ENCODE measurements at regions not wholly inside any gene's neighbourhood (a gene's known extent, or its start where the extent isn't known, plus 50 kb on each side); places are given as distances from the start of the nearest gene placed in this dataset.

DNA sequence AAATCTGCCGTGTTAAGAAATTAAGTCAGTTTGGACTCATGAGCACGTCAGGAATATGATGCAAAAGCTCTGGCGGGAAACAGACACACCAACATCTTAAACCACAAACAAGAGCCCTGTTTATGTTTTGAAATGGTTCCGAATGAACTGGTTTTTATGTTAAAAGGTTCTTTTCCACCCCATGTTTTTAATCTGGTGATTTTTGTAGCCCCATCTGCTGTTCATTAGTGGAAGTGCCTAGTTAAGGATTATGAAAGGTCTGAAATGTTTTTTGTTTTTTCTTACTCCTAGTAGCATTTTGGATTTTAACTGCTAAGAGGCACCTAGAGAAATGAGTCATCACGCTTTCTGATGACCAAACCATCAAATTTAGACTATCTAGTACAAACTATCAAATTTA, 404.1 kb upstream of the MKI67 start:
- TF ChIP-seq, protein P1, sequence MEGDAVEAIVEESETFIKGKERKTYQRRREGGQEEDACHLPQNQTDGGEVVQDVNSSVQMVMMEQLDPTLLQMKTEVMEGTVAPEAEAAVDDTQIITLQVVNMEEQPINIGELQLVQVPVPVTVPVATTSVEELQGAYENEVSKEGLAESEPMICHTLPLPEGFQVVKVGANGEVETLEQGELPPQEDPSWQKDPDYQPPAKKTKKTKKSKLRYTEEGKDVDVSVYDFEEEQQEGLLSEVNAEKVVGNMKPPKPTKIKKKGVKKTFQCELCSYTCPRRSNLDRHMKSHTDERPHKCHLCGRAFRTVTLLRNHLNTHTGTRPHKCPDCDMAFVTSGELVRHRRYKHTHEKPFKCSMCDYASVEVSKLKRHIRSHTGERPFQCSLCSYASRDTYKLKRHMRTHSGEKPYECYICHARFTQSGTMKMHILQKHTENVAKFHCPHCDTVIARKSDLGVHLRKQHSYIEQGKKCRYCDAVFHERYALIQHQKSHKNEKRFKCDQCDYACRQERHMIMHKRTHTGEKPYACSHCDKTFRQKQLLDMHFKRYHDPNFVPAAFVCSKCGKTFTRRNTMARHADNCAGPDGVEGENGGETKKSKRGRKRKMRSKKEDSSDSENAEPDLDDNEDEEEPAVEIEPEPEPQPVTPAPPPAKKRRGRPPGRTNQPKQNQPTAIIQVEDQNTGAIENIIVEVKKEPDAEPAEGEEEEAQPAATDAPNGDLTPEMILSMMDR (IDR thresholded peaks at IDR 0.05; ENCODE audit: low read depth, low read length, missing control alignments): no peak
- DNase-seq (ENCODE audit: extremely low read depth, low read depth): no peak
- H3K4me3 ChIP-seq (replicated peaks; ENCODE audit: low read depth, low read length): no peak overlapping the region

DNA sequence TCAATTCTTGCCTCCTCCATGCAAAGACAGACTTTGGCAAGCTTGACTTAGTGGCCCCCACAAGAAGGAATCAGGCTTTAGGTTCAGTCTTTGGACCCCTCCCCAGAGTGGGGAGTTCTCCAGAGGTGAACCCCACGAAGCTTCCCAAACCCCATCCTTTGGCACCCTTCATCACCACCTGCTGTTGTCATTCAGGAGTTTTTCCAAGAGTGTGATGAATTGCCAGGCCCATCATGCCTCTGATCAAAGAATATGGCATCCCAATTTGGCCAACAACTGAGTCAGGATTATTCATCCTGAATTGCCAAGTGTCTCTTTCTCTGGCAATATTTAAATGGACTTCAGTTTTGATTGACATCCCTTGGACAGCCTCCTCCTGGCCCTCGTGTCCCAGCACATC, 404.7 kb upstream of the MKI67 start:
- no peak overlapping the region for H3K4me3 ChIP-seq (replicated peaks; ENCODE audit: low read depth, low read length)
- no peak for DNase-seq (ENCODE audit: extremely low read depth, low read depth)
- TF ChIP-seq, protein P1 (IDR thresholded peaks at IDR 0.05; ENCODE audit: low read depth, low read length, missing control alignments): no peak

DNA sequence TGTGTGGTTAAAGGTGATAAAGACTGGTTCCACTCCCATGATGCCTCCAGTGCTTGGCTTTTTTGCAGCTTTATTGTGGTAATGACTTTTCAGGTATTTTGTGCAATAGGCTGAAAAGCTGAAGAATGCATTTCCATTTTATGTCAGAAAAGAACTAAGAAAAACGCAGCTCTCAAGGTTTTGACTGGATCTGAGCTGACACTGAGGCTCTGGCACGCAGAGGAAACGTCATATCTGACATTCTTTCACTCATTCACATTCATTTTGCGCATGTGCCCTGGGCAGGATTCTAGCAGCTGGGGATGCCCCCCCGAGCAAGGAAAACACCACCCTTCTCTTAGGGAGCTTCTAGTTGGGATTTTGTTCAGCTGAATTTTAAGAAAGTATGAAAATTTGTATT, 408.5 kb upstream of the MKI67 start:
- TF ChIP-seq, protein P1 (IDR thresholded peaks at IDR 0.05; ENCODE audit: low read depth, low read length, missing control alignments): no peak
- no peak for DNase-seq (ENCODE audit: extremely low read depth, low read depth)
- H3K4me3 ChIP-seq (replicated peaks; ENCODE audit: low read depth, low read length): no peak overlapping the region

DNA sequence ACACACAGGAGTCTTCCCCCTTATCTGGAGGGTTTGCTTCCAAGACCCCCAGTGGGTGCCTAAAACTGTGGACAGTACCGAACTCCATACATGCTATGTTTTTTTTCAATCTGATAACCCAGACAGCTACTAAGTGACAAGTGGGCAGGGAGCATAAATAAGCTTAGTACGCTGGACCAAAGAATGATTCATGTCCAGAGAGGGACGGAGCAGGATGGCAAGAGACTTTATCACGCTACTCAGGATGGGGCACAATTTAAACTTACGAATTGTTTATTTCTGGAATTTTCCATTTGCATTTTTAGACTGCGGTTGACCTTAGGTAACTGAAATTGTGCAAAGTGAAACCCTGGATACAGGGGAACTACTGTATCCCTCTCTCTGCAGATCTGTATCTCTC, 410.0 kb upstream of the MKI67 start:
- TF ChIP-seq, protein P1 (IDR thresholded peaks at IDR 0.05; ENCODE audit: low read depth, low read length, missing control alignments): no peak
- no peak for DNase-seq (ENCODE audit: extremely low read depth, low read depth)

DNA sequence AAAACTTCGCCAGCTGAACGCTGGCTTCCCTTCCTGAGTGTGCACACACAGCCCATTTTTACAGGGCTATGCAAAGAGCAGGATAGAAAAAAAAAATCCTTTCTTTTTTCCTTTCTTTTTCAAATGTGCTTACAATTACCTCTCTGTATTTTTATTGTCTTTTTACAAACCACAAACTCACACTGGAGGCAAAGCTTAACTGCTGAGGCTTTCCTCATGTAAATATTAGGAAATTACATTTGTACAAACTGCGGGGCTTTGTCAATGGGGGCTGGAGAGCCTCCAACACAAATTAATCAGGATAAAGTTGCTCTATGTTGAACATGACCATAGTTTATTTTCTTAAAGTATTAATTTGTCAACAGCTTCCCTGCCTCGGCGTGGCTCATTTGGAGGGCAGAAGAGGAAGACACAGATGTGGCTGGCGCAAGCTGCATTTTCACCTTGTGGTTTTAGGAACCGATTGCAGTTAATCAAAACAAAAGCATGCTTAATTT, 411.7 kb upstream of the MKI67 start:
- TF ChIP-seq, protein P1 (IDR thresholded peaks at IDR 0.05; ENCODE audit: low read depth, low read length, missing control alignments): no peak
- no peak for DNase-seq (ENCODE audit: extremely low read depth, low read depth)
- no peak overlapping the region for H3K4me3 ChIP-seq (replicated peaks; ENCODE audit: low read depth, low read length)

More for the DNA sequence above, 410.0 kb upstream of the MKI67 start:
- H3K4me3 ChIP-seq (replicated peaks; ENCODE audit: low read depth, low read length): no peak overlapping the region

DNA sequence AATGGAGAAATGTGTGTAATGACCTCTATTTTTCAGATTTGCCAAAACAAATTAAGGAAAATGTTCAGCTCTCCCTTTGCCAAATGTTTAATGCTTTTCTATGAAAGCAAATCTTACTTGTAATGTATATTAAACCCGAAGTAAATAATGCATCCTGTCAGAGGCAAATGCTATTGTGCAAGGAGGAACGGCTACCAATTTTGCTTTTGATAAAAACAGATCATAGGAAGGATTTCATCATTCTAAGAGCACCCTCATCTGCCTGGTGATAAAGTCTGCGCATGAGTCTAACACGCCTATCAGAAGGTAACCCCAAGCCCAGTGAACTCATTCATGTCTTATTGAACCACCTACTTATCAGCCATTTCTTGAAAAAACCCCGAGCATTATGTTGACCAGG, 412.4 kb upstream of the MKI67 start:
- no peak for DNase-seq (ENCODE audit: extremely low read depth, low read depth)
- H3K4me3 ChIP-seq (replicated peaks; ENCODE audit: low read depth, low read length): no peak overlapping the region
- TF ChIP-seq, protein P1 (IDR thresholded peaks at IDR 0.05; ENCODE audit: low read depth, low read length, missing control alignments): no peak

DNA sequence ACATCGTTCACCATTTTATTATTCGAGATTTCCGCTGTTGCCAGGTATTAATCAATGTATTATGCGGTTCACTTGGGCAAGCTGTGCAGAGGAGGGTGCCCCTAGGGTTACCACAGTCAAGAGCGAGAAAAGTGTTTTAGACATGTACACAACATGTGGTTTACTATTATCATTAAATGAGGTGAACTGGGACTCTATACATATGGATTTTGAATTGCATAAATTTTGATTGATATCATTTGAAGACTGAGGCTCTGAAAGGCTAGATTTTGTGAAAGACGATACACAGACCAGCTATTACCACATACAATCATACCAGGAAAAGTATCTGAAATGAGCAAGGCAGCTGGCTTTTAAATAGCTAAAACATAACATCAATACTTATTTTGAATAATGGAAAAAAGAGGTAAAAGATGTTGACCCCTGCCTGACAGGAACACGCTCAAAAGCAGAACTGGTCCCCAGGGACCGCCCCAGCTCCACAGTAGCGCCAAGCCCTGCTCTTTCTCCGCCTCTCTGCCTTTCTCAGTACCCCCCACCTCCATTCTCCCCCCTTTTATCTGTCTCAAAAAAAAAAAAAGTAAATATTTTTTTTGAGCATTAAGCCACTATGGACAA, 413.4 kb upstream of the MKI67 start:
- no peak for DNase-seq (ENCODE audit: extremely low read depth, low read depth)
- H3K4me3 ChIP-seq (replicated peaks; ENCODE audit: low read depth, low read length): no peak overlapping the region
- TF ChIP-seq, protein P1 (IDR thresholded peaks at IDR 0.05; ENCODE audit: low read depth, low read length, missing control alignments): no peak

All from HFF-Myc (cell line).